Neural progenitor cell (in vitro differentiated cells): ENCODE measurements at regions not wholly inside any gene's neighbourhood (a gene's known extent, or its start where the extent isn't known, plus 50 kb on each side); places are given as distances from the start of the nearest gene placed in this dataset.

Experiments used
- EZH2 ChIP-seq: fragments of 200-600 bp; sonication (generic); IDR thresholded peaks from 2 replicates; pipeline ENCODE4 v1.6.1; 2017; ENCODE audit warnings: antibody characterized with exemption, mild to moderate bottlenecking, moderate library complexity
- EZH2phosphoT487 ChIP-seq: fragments of 200-600 bp; sonication (generic); IDR thresholded peaks from 2 replicates; pipeline ENCODE4 v1.6.1; 2017; ENCODE audit warnings: antibody characterized with exemption
- TF ChIP-seq, protein P1 (sequence below): fragments of 200-600 bp; sonication (generic); IDR thresholded peaks from 2 replicates; pipeline ENCODE4 v1.5.1; 2017; ENCODE audit warnings: antibody characterized with exemption, mild to moderate bottlenecking

DNA sequence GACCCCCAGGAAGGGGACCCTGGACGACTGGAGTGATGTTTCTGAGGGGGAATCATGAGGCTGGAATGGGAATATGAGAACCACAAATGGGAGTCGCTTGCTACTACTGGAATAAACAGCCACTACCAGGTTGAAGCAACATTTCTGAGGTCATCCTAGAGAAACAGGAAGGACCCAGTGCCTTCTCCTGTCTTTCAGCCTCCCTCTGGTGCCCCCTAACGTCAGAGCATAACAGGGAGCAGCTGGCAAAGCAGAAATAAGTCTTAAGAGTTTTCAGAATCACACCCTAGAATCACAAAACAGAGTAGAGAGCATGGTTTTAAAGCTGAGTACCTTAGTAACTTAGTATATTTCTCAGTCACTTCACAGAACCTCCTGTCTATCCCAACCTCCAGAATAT is 347.8 kb upstream of the PITX2 start:
- TF ChIP-seq, protein P1, sequence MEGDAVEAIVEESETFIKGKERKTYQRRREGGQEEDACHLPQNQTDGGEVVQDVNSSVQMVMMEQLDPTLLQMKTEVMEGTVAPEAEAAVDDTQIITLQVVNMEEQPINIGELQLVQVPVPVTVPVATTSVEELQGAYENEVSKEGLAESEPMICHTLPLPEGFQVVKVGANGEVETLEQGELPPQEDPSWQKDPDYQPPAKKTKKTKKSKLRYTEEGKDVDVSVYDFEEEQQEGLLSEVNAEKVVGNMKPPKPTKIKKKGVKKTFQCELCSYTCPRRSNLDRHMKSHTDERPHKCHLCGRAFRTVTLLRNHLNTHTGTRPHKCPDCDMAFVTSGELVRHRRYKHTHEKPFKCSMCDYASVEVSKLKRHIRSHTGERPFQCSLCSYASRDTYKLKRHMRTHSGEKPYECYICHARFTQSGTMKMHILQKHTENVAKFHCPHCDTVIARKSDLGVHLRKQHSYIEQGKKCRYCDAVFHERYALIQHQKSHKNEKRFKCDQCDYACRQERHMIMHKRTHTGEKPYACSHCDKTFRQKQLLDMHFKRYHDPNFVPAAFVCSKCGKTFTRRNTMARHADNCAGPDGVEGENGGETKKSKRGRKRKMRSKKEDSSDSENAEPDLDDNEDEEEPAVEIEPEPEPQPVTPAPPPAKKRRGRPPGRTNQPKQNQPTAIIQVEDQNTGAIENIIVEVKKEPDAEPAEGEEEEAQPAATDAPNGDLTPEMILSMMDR = peak; percentile 80
- TF ChIP-seq EZH2phosphoT487 (no peak), EZH2 (no peak)
